ENCODE measurements at regions not wholly inside any gene's neighbourhood (a gene's known extent, or its start where the extent isn't known, plus 50 kb on each side); places are given as distances from the start of the nearest gene placed in this dataset.
"Not testable (repeated sequence)": the region's sequence is repeated elsewhere in the genome, so short reads cannot be mapped to it uniquely, and the experiment has no call there.

GRCh38 chr12:23096321-23096720 lies 471.4 kb downstream of the ETNK1 start:
- ATAC-seq (no peak), DNase-seq (ENCODE audit: low spot score in 2 of 2) (no peak)
- Mint-ChIP-seq H3K4me1 (no peaks in the 10 kb centered on the region), H3K36me3 (no peaks in the 10 kb centered on the region), H3K27ac (no peak overlapping the region), H3K9me3 (no peaks in the 10 kb centered on the region), H3K4me3 (no peak overlapping the region)

GRCh38 chr12:23098110-23098509 lies 473.1 kb downstream of the ETNK1 start:
- Mint-ChIP-seq H3K36me3 (no peaks in the 10 kb centered on the region), H3K4me3 (no peak overlapping the region), H3K9me3 (no peaks in the 10 kb centered on the region), H3K4me1 (no peaks in the 10 kb centered on the region), H3K27ac (no peak overlapping the region)
- no peak for DNase-seq (ENCODE audit: low spot score in 2 of 2)
- no peak for ATAC-seq

- H3K36me3 Mint-ChIP-seq = no peaks in the 10 kb centered on the region
- H3K9me3 Mint-ChIP-seq = no peaks in the 10 kb centered on the region
- ATAC-seq (no peak), DNase-seq (ENCODE audit: low spot score in 2 of 2) (no peak)
- no peaks in the 10 kb centered on the region for H3K4me1 Mint-ChIP-seq
- no peak overlapping the region for H3K27ac Mint-ChIP-seq
- H3K4me3 Mint-ChIP-seq = no peak overlapping the region
Measured at GRCh38 chr12:23098517-23098916, 473.5 kb downstream of the ETNK1 start.

GRCh38 chr12:23099104-23099503 lies 474.1 kb downstream of the ETNK1 start:
- no peak for DNase-seq (ENCODE audit: low spot score in 2 of 2)
- ATAC-seq = no peak
- Mint-ChIP-seq H3K4me3 (no peak overlapping the region), H3K9me3 (no peaks in the 10 kb centered on the region), H3K36me3 (no peaks in the 10 kb centered on the region), H3K4me1 (no peaks in the 10 kb centered on the region), H3K27ac (no peak overlapping the region)

- H3K27ac Mint-ChIP-seq = no peak overlapping the region
- no peak overlapping the region for H3K4me3 Mint-ChIP-seq
- ATAC-seq = no peak
- no peaks in the 10 kb centered on the region for H3K36me3 Mint-ChIP-seq
- H3K9me3 Mint-ChIP-seq = no peaks in the 10 kb centered on the region
- no peaks in the 10 kb centered on the region for H3K4me1 Mint-ChIP-seq
- no peak for DNase-seq (ENCODE audit: low spot score in 2 of 2)
Measured at GRCh38 chr12:23099604-23100003, 474.6 kb downstream of the ETNK1 start.

- DNase-seq (ENCODE audit: low spot score in 2 of 2) (no peak), ATAC-seq (no peak)
- no peak overlapping the region for H3K27ac Mint-ChIP-seq
- H3K36me3 Mint-ChIP-seq = no peaks in the 10 kb centered on the region
- peaks cover 7% of the 10 kb centered on the region for H3K9me3 Mint-ChIP-seq
- no peaks in the 10 kb centered on the region for H3K4me1 Mint-ChIP-seq
- H3K4me3 Mint-ChIP-seq = no peak overlapping the region
Measured at GRCh38 chr12:23108957-23109356, 484.0 kb downstream of the ETNK1 start.

- Mint-ChIP-seq H3K27ac (no peak overlapping the region), H3K9me3 (peaks cover 3% of the 10 kb centered on the region), H3K36me3 (no peaks in the 10 kb centered on the region), H3K4me3 (no peak overlapping the region), H3K4me1 (no peaks in the 10 kb centered on the region)
- DNase-seq (ENCODE audit: low spot score in 2 of 2) (no peak), ATAC-seq (no peak)
Measured at GRCh38 chr12:23113781-23114180, 488.8 kb downstream of the ETNK1 start.

GRCh38 chr12:23115984-23116383 lies 491.0 kb downstream of the ETNK1 start:
- H3K9me3 Mint-ChIP-seq = peaks cover 3% of the 10 kb centered on the region
- DNase-seq (ENCODE audit: low spot score in 2 of 2) = no peak
- ATAC-seq = no peak
- H3K4me1 Mint-ChIP-seq = no peaks in the 10 kb centered on the region
- no peak overlapping the region for H3K4me3 Mint-ChIP-seq
- no peak overlapping the region for H3K27ac Mint-ChIP-seq
- no peaks in the 10 kb centered on the region for H3K36me3 Mint-ChIP-seq

GRCh38 chr12:23126794-23127193 lies 501.8 kb downstream of the ETNK1 start:
- Mint-ChIP-seq H3K27ac (no peak overlapping the region), H3K36me3 (no peaks in the 10 kb centered on the region), H3K4me1 (no peaks in the 10 kb centered on the region), H3K4me3 (no peak overlapping the region), H3K9me3 (peaks cover 4% of the 10 kb centered on the region)
- no peak for DNase-seq (ENCODE audit: low spot score in 2 of 2)
- ATAC-seq = no peak

GRCh38 chr12:23127701-23128100 lies 502.7 kb downstream of the ETNK1 start:
- Mint-ChIP-seq H3K9me3 (no peaks in the 10 kb centered on the region), H3K36me3 (no peaks in the 10 kb centered on the region), H3K4me1 (no peaks in the 10 kb centered on the region), H3K27ac (no peak overlapping the region), H3K4me3 (no peak overlapping the region)
- DNase-seq (ENCODE audit: low spot score in 2 of 2) (no peak), ATAC-seq (no peak)

GRCh38 chr12:23128462-23128861 lies 503.5 kb downstream of the ETNK1 start:
- no peaks in the 10 kb centered on the region for H3K9me3 Mint-ChIP-seq
- DNase-seq (ENCODE audit: low spot score in 2 of 2) (no peak), ATAC-seq (no peak)
- H3K4me3 Mint-ChIP-seq = no peak overlapping the region
- no peaks in the 10 kb centered on the region for H3K36me3 Mint-ChIP-seq
- H3K4me1 Mint-ChIP-seq = no peaks in the 10 kb centered on the region
- H3K27ac Mint-ChIP-seq = no peak overlapping the region

GRCh38 chr12:23132357-23132756 lies 507.4 kb downstream of the ETNK1 start:
- H3K4me1 Mint-ChIP-seq = no peaks in the 10 kb centered on the region

GRCh38 chr12:23133471-23133870 lies 508.5 kb downstream of the ETNK1 start:
- ATAC-seq (no peak), DNase-seq (ENCODE audit: low spot score in 2 of 2) (no peak)
- no peaks in the 10 kb centered on the region for H3K9me3 Mint-ChIP-seq
- no peak overlapping the region for H3K27ac Mint-ChIP-seq
- no peaks in the 10 kb centered on the region for H3K36me3 Mint-ChIP-seq
- no peaks in the 10 kb centered on the region for H3K4me1 Mint-ChIP-seq
- no peak overlapping the region for H3K4me3 Mint-ChIP-seq

More at GRCh38 chr12:23132357-23132756, 507.4 kb downstream of the ETNK1 start:
- ATAC-seq = no peak
- no peak for DNase-seq (ENCODE audit: low spot score in 2 of 2)
- Mint-ChIP-seq H3K36me3 (no peaks in the 10 kb centered on the region), H3K9me3 (no peaks in the 10 kb centered on the region), H3K27ac (no peak overlapping the region), H3K4me3 (no peak overlapping the region)

- no peak for DNase-seq (ENCODE audit: low spot score in 2 of 2)
- ATAC-seq = no peak
- peaks cover 6% of the 10 kb centered on the region for H3K9me3 Mint-ChIP-seq
- H3K36me3 Mint-ChIP-seq = no peaks in the 10 kb centered on the region
- no peak overlapping the region for H3K27ac Mint-ChIP-seq
- no peak overlapping the region for H3K4me3 Mint-ChIP-seq
- H3K4me1 Mint-ChIP-seq = no peaks in the 10 kb centered on the region
Measured at GRCh38 chr12:23139026-23139425, 514.1 kb downstream of the ETNK1 start.

GRCh38 chr12:23140710-23141109 lies 515.7 kb downstream of the ETNK1 start:
- Mint-ChIP-seq H3K9me3 (peaks cover 11% of the 10 kb centered on the region), H3K36me3 (no peaks in the 10 kb centered on the region), H3K4me3 (no peak overlapping the region), H3K27ac (no peak overlapping the region), H3K4me1 (no peaks in the 10 kb centered on the region)
- DNase-seq (ENCODE audit: low spot score in 2 of 2) (no peak), ATAC-seq (no peak)

GRCh38 chr12:23141335-23141734 lies 516.4 kb downstream of the ETNK1 start:
- Mint-ChIP-seq H3K36me3 (no peaks in the 10 kb centered on the region), H3K27ac (no peak overlapping the region), H3K9me3 (peaks cover 11% of the 10 kb centered on the region), H3K4me3 (no peak overlapping the region), H3K4me1 (no peaks in the 10 kb centered on the region)
- ATAC-seq = no peak
- no peak for DNase-seq (ENCODE audit: low spot score in 2 of 2)

GRCh38 chr12:23146070-23146469 lies 521.1 kb downstream of the ETNK1 start:
- H3K4me3 Mint-ChIP-seq; H3K36me3 Mint-ChIP-seq; H3K27ac Mint-ChIP-seq; ATAC-seq; H3K4me1 Mint-ChIP-seq; DNase-seq (ENCODE audit: low spot score in 2 of 2): not testable (repeated sequence)
- peaks cover 10% of the 10 kb centered on the region for H3K9me3 Mint-ChIP-seq

Measured in stimulated activated effector memory CD8-positive, alpha-beta T cell treated with anti-CD3 and anti-CD28 coated beads, Interleukin-12 subunit alpha, Interleukin-12 subunit beta, amount 100 ng/mL, for 72 hours (primary cell).